ENCODE measurements at regions not wholly inside any gene's neighbourhood (a gene's known extent, or its start where the extent isn't known, plus 50 kb on each side); places are given as distances from the start of the nearest gene placed in this dataset.

GRCh38 chr3:112734171-112734570 lies 93.2 kb upstream of the CCDC80 start:
- H3K36me3 ChIP-seq (ENCODE audit: control insufficient read depth, insufficient read depth, low read length) = no peaks in the 10 kb centered on the region
- peak in 1 of 2 donors; percentile 43 for DNase-seq (ENCODE audit: low read depth in 2 of 2)
- no peaks in the 10 kb centered on the region for H3K9me3 ChIP-seq (ENCODE audit: control insufficient read depth, insufficient read depth, low read depth, low read length)
- no peak for TF ChIP-seq EZH2 (IDR thresholded peaks at IDR 0.05; ENCODE audit: low read length, missing control alignments)
- no peak for TF ChIP-seq CTCF (conservative IDR thresholded peaks at IDR 0.05 in 1 of 2, IDR thresholded peaks at IDR 0.05 in 1 of 2; ENCODE audit: low read depth in 1 of 2, low read length in 2 of 2)
- no peak overlapping the region for H3K9ac ChIP-seq (ENCODE audit: insufficient read depth, low read length)
- H3K27me3 ChIP-seq (ENCODE audit: control insufficient read depth, insufficient read depth, low read length) = no peaks in the 10 kb centered on the region
- no peak overlapping the region for H2AFZ ChIP-seq (ENCODE audit: low read length)
- no peak overlapping the region for H3K4me3 ChIP-seq (replicated peaks in 1 of 4; ENCODE audit: control extremely low read depth in 1 of 4, insufficient read depth in 1 of 4, low read depth in 3 of 4, low read length in 4 of 4)
- H3K4me1 ChIP-seq (ENCODE audit: control insufficient read depth, extremely low read depth, insufficient read depth, low read length) = no peaks in the 10 kb centered on the region
- H3K79me2 ChIP-seq (ENCODE audit: control insufficient read depth, insufficient read depth, low read length) = no peaks in the 10 kb centered on the region
- H3K4me2 ChIP-seq (ENCODE audit: extremely low read depth, insufficient read depth, low read length) = no peak overlapping the region
- H3K27ac ChIP-seq (ENCODE audit: insufficient read depth, low read length) = no peak overlapping the region
- H4K20me1 ChIP-seq (ENCODE audit: control insufficient read depth, extremely low read depth, insufficient read depth, low read length) = no peaks in the 10 kb centered on the region

GRCh38 chr3:112730210-112730609 lies 89.3 kb upstream of the CCDC80 start:
- TF ChIP-seq CTCF (conservative IDR thresholded peaks at IDR 0.05 in 1 of 2, IDR thresholded peaks at IDR 0.05 in 1 of 2; ENCODE audit: low read depth in 1 of 2, low read length in 2 of 2) (peak in 1 of 2 donors; percentile 29), EZH2 (IDR thresholded peaks at IDR 0.05; ENCODE audit: low read length, missing control alignments) (no peak)
- Histone ChIP-seq H3K79me2 (ENCODE audit: control insufficient read depth, insufficient read depth, low read length) (no peaks in the 10 kb centered on the region), H3K9ac (ENCODE audit: insufficient read depth, low read length) (no peak overlapping the region), H3K4me1 (ENCODE audit: control insufficient read depth, extremely low read depth, insufficient read depth, low read length) (no peaks in the 10 kb centered on the region), H3K4me2 (ENCODE audit: extremely low read depth, insufficient read depth, low read length) (no peak overlapping the region), H3K27me3 (ENCODE audit: control insufficient read depth, insufficient read depth, low read length) (no peaks in the 10 kb centered on the region), H3K4me3 (replicated peaks in 1 of 4; ENCODE audit: control extremely low read depth in 1 of 4, insufficient read depth in 1 of 4, low read depth in 3 of 4, low read length in 4 of 4) (no peak overlapping the region), H2AFZ (ENCODE audit: low read length) (no peak overlapping the region), H3K36me3 (ENCODE audit: control insufficient read depth, insufficient read depth, low read length) (no peaks in the 10 kb centered on the region), H3K9me3 (ENCODE audit: control insufficient read depth, insufficient read depth, low read depth, low read length) (no peaks in the 10 kb centered on the region), H4K20me1 (ENCODE audit: control insufficient read depth, extremely low read depth, insufficient read depth, low read length) (no peaks in the 10 kb centered on the region), H3K27ac (ENCODE audit: insufficient read depth, low read length) (no peak overlapping the region)
- peak in 1 of 2 donors; percentile 24 for DNase-seq (ENCODE audit: low read depth in 2 of 2)

GRCh38 chr3:112721231-112721630 lies 80.3 kb upstream of the CCDC80 start:
- Histone ChIP-seq H3K79me2 (ENCODE audit: control insufficient read depth, insufficient read depth, low read length) (no peaks in the 10 kb centered on the region), H3K27me3 (ENCODE audit: control insufficient read depth, insufficient read depth, low read length) (no peaks in the 10 kb centered on the region), H3K9me3 (ENCODE audit: control insufficient read depth, insufficient read depth, low read depth, low read length) (no peaks in the 10 kb centered on the region), H3K27ac (ENCODE audit: insufficient read depth, low read length) (no peak overlapping the region), H3K9ac (ENCODE audit: insufficient read depth, low read length) (no peak overlapping the region), H3K4me1 (ENCODE audit: control insufficient read depth, extremely low read depth, insufficient read depth, low read length) (no peaks in the 10 kb centered on the region), H2AFZ (ENCODE audit: low read length) (no peak overlapping the region), H3K4me2 (ENCODE audit: extremely low read depth, insufficient read depth, low read length) (no peak overlapping the region), H3K4me3 (replicated peaks in 1 of 4; ENCODE audit: control extremely low read depth in 1 of 4, insufficient read depth in 1 of 4, low read depth in 3 of 4, low read length in 4 of 4) (no peak overlapping the region), H4K20me1 (ENCODE audit: control insufficient read depth, extremely low read depth, insufficient read depth, low read length) (no peaks in the 10 kb centered on the region), H3K36me3 (ENCODE audit: control insufficient read depth, insufficient read depth, low read length) (no peaks in the 10 kb centered on the region)
- DNase-seq (ENCODE audit: low read depth in 2 of 2) = no peak
- TF ChIP-seq EZH2 (IDR thresholded peaks at IDR 0.05; ENCODE audit: low read length, missing control alignments) (no peak), CTCF (conservative IDR thresholded peaks at IDR 0.05 in 1 of 2, IDR thresholded peaks at IDR 0.05 in 1 of 2; ENCODE audit: low read depth in 1 of 2, low read length in 2 of 2) (no peak)

Measured in fibroblast of lung (primary cell).